ENCODE measurements at regions not wholly inside any gene's neighbourhood (a gene's known extent, or its start where the extent isn't known, plus 50 kb on each side); places are given as distances from the start of the nearest gene placed in this dataset.

GRCh38 chr3:113094337-113095221 lies 103.8 kb downstream of the GTPBP8 start:
- no peak for DNase-seq (ENCODE audit: low spot score)
- TF ChIP-seq CTCF (IDR thresholded peaks at IDR 0.05; ENCODE audit: extremely low read depth, missing control alignments), result no peak

- no peak for DNase-seq (ENCODE audit: low spot score)
- TF ChIP-seq CTCF (IDR thresholded peaks at IDR 0.05; ENCODE audit: extremely low read depth, missing control alignments), result no peak
Measured at GRCh38 chr3:113096188-113096892, 105.6 kb downstream of the GTPBP8 start.

- TF ChIP-seq CTCF (IDR thresholded peaks at IDR 0.05; ENCODE audit: extremely low read depth, missing control alignments), result no peak
- DNase-seq (ENCODE audit: low spot score), result no peak
Measured at GRCh38 chr3:113097960-113098447, 107.2 kb downstream of the GTPBP8 start.

- no peak for DNase-seq (ENCODE audit: low spot score)
- TF ChIP-seq CTCF (IDR thresholded peaks at IDR 0.05; ENCODE audit: extremely low read depth, missing control alignments), result no peak
Measured at GRCh38 chr3:113100063-113100462, 109.3 kb downstream of the GTPBP8 start.

GRCh38 chr3:113103588-113103987 lies 107.8 kb upstream of the BOC start:
- DNase-seq (ENCODE audit: low spot score), result no peak
- no peak for TF ChIP-seq CTCF (IDR thresholded peaks at IDR 0.05; ENCODE audit: extremely low read depth, missing control alignments)

- no peak for TF ChIP-seq CTCF (IDR thresholded peaks at IDR 0.05; ENCODE audit: extremely low read depth, missing control alignments)
- DNase-seq (ENCODE audit: low spot score), result no peak
Measured at GRCh38 chr3:113104357-113105092, 106.8 kb upstream of the BOC start.
